Jurkat, Clone E6-1 (cell line): ENCODE measurements at regions not wholly inside any gene's neighbourhood (a gene's known extent, or its start where the extent isn't known, plus 50 kb on each side); places are given as distances from the start of the nearest gene placed in this dataset.
"Not testable (repeated sequence)": the region's sequence is repeated elsewhere in the genome, so short reads cannot be mapped to it uniquely, and the experiment has no call there.

ENCODE experiments used
- DNase-seq: peaks from one replicate; pipeline ENCODE4 v3.0.0-alpha.2; 2011; ENCODE audit warnings: low read depth, low spot score
- H3K4me3 ChIP-seq: 2 replicates; pipeline ENCODE4 v1.5.1; 2011; ENCODE audit warnings: mild to moderate bottlenecking, low read length, control low read depth, moderate library complexity

- H3K4me3 ChIP-seq = no peak overlapping the region
- DNase-seq = no peak
These were observed 565.5 kb upstream of the SGCD start for GRCh38 chr5:155761502-155761901.

GRCh38 chr5:155765715-155766114 is 561.2 kb upstream of the SGCD start:
- no peak for DNase-seq
- no peak overlapping the region for H3K4me3 ChIP-seq

- no peak overlapping the region for H3K4me3 ChIP-seq
- no peak for DNase-seq
These were observed 559.5 kb upstream of the SGCD start for GRCh38 chr5:155767470-155767869.

- DNase-seq = no peak
- no peak overlapping the region for H3K4me3 ChIP-seq
These were observed 558.6 kb upstream of the SGCD start for GRCh38 chr5:155768332-155768731.

- no peak overlapping the region for H3K4me3 ChIP-seq
- no peak for DNase-seq
These were observed 554.8 kb upstream of the SGCD start for GRCh38 chr5:155772009-155772662.

- H3K4me3 ChIP-seq = no peak overlapping the region
- no peak for DNase-seq
These were observed 553.3 kb upstream of the SGCD start for GRCh38 chr5:155773680-155774079.

- no peak overlapping the region for H3K4me3 ChIP-seq
- DNase-seq = no peak
These were observed 546.7 kb upstream of the SGCD start for GRCh38 chr5:155780260-155780659.

GRCh38 chr5:155783246-155783645 is 543.7 kb upstream of the SGCD start:
- no peak for DNase-seq

GRCh38 chr5:155783791-155784190 is 543.2 kb upstream of the SGCD start:
- DNase-seq = no peak
- no peak overlapping the region for H3K4me3 ChIP-seq

More at GRCh38 chr5:155783246-155783645, 543.7 kb upstream of the SGCD start:
- no peak overlapping the region for H3K4me3 ChIP-seq

- H3K4me3 ChIP-seq = no peak overlapping the region
- no peak for DNase-seq
These were observed 540.9 kb upstream of the SGCD start for GRCh38 chr5:155786108-155786507.

GRCh38 chr5:155792873-155793272 is 534.1 kb upstream of the SGCD start:
- no peak overlapping the region for H3K4me3 ChIP-seq
- DNase-seq = no peak

GRCh38 chr5:155794795-155795194 is 532.2 kb upstream of the SGCD start:
- DNase-seq = no peak
- no peak overlapping the region for H3K4me3 ChIP-seq

- DNase-seq = no peak
- no peak overlapping the region for H3K4me3 ChIP-seq
These were observed 527.7 kb upstream of the SGCD start for GRCh38 chr5:155799308-155799707.

- H3K4me3 ChIP-seq = no peak overlapping the region
- DNase-seq = no peak
These were observed 518.9 kb upstream of the SGCD start for GRCh38 chr5:155807884-155808576.

GRCh38 chr5:155815248-155815647 is 511.7 kb upstream of the SGCD start:
- no peak overlapping the region for H3K4me3 ChIP-seq
- no peak for DNase-seq

- no peak for DNase-seq
- no peak overlapping the region for H3K4me3 ChIP-seq
These were observed 504.8 kb upstream of the SGCD start for GRCh38 chr5:155822177-155822576.

- DNase-seq = no peak
- H3K4me3 ChIP-seq = no peak overlapping the region
These were observed 500.1 kb upstream of the SGCD start for GRCh38 chr5:155826611-155827507.

- not testable (repeated sequence) for DNase-seq, H3K4me3 ChIP-seq
These were observed 499.5 kb upstream of the SGCD start for GRCh38 chr5:155827508-155827815.

- no peak for DNase-seq
- no peak overlapping the region for H3K4me3 ChIP-seq
These were observed 499.0 kb upstream of the SGCD start for GRCh38 chr5:155827949-155828348.

GRCh38 chr5:155831491-155831890 is 495.5 kb upstream of the SGCD start:
- H3K4me3 ChIP-seq = no peak overlapping the region
- DNase-seq = no peak
